Adrenal gland (tissue), 9 donors: ENCODE measurements at regions not wholly inside any gene's neighbourhood (a gene's known extent, or its start where the extent isn't known, plus 50 kb on each side); places are given as distances from the start of the nearest gene placed in this dataset.
"Not testable (repeated sequence)": the region's sequence is repeated elsewhere in the genome, so short reads cannot be mapped to it uniquely, and the experiment has no call there.

Experiments used
- DNase-seq, 7 donors: peaks; one replicate each; pipeline ENCODE4 v3.0.0-alpha.2; 2019 to 2020
- H3K27ac ChIP-seq, 5 donors: fragments of 200-600 bp; sonication (generic) in 4 of 5; 1 replicate in 3 of 5; 2 replicates in 2 of 5; pipeline versions ENCODE4 v1.5.1 to v1.8.0; 2016 to 2020; ENCODE audit warnings: mild to moderate bottlenecking in 1 of 5
- H3K27me3 ChIP-seq: fragments of 200-600 bp; 2 replicates; pipeline ENCODE4 v1.8.0; 2021
- H3K36me3 ChIP-seq, 2 donors: fragments of 200-600 bp; replicated peaks in 1 of 2; 1 replicate in 1 of 2; 2 replicates in 1 of 2; pipeline versions ENCODE4 v1.5.1 to v1.8.0; 2018 to 2022
- H3K4me1 ChIP-seq, 2 donors: fragments of 200-600 bp; replicated peaks in 1 of 2; 1 replicate in 1 of 2; 2 replicates in 1 of 2; pipeline versions ENCODE4 v1.5.1 to v1.8.0; 2018 to 2021
- H3K4me3 ChIP-seq, 4 donors: fragments of 200-600 bp; sonication (generic) in 3 of 4; one replicate each; pipeline ENCODE4 v1.5.1; 2016 to 2018
- H3K9me3 ChIP-seq, 3 donors: fragments of 200-600 bp; sonication (generic) in 1 of 3; replicated peaks in 1 of 3; 1 replicate in 2 of 3; 2 replicates in 1 of 3; pipeline versions ENCODE4 v1.5.1 to v1.8.0; 2016 to 2021
- WGBS, 4 donors: extraction: QIAGEN DNeasy Blood & Tissue Kit in 2 of 4; methylation state at CpG; one replicate each; pipeline versions ENCODE4 v1.1.5 to v1.1.7; 2013 to 2017; 5-methylcytosine and 5-hydroxymethylcytosine counted together
- intact Hi-C, 2 donors: fragments of 100-400 bp; cut with DNase I; formaldehyde crosslinking; loops; one replicate each; pipeline versions ENCODE4 v1.14.1 to v1.15.0; 2022 to 2023
- donor health status: healthy with polysubstance abuse.
- donor health status: Bipolar disorder and iron deficiency.
- donor health status: DM: yes; HTN: yes; CAD: no.
- donor health status: DM: no; HTN: no; CAD: no.
- donor health status: DM: no; HTN: no; CAD: no.

DNA sequence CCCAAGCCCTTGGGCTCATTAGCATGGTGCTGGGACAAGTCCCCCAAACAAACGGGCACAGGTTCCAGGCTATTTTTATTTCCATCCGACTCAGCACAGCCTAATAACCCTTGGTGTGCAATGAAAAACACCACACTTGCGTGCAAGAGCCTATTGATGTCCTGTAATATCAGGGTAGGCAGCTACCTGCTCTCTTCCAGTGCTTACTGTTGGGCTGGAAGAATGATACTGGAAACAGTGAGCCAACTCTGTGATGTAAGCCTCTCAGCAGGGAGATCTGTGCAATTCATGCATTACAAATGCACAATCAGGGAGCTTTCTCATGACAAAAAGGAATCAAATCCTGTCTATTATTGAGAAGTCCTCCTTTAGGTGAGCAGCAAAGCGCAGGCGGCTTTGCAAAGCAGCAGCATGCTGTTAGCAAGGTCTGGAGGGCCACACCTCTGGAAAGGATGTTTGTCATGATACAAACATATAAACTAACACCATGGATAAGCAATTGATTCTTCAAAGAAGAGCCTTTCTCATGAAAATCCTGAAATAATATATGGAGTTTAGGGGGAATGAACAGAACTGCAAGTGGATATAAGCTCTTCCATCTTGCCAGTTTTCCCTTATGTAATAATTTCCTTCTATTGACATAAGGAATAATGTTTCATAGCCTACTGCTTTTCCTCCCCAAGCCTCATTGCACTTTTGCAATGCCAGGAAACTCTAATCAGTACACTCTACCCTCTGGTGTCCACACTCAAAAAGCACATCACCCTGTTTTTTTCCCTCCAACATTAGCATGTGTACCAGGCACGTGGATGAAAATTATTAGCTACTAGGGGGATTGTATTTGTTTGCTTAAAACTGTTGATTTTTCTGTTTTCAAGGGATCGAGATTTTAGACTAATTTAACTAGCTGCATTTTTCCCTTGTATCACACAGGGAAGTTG is 151.1 kb downstream of the ATP6V0E2 start:
- DNase-seq, H3K4me3 ChIP-seq, H3K27ac ChIP-seq, H3K4me1 ChIP-seq, H3K27me3 ChIP-seq, intact Hi-C loops, H3K9me3 ChIP-seq, H3K36me3 ChIP-seq: not testable (repeated sequence)
- WGBS, 4 donors: 81 to 89% (median 83%) methylated on average over 4 to 7 of the region's 7 CpGs

- H3K36me3 ChIP-seq, H3K9me3 ChIP-seq, H3K4me1 ChIP-seq, H3K27me3 ChIP-seq, intact Hi-C loops, H3K27ac ChIP-seq, H3K4me3 ChIP-seq, DNase-seq: not testable (repeated sequence)
- WGBS, 4 donors: 69 to 89% (median 85%) methylated on average over 7 of the region's 7 CpGs
Observed at GRCh38 chr7:150025802-150026201, 152.0 kb downstream of the ATP6V0E2 start.

DNA sequence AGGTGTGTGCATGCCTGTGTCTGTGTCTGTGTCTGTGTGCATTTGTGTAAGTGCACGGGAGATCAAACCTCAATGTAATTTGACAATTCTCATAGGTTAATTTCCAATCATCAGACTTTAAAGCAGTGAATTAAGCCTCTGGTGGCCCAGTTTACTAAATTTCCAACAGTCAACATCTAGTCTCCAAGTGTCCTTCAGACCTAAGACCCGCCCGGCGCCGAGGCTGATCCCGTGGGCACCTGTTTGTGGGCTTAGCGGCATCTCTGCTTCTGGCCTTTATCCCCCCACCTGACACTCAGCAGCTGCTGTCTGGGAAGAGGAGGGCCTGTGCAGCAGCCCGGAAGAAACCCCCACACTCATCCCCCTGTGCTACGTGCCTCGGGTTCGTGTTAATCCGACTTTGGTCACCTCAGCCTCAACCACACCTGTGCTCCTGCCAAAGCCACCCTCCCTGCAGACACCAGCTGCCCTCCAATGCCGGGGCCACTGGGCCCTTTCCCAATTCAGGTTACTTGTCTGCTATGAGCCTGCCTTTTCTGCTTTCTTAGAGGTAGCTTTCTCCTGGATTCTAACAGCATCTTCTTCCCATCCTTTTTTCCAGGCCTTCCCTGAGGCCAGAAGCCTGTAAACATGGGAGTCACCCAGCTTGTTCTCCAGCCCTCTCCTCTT is 154.7 kb downstream of the ATP6V0E2 start:
- H3K27ac ChIP-seq, H3K36me3 ChIP-seq, H3K27me3 ChIP-seq, intact Hi-C loops, H3K4me3 ChIP-seq, H3K9me3 ChIP-seq, H3K4me1 ChIP-seq, DNase-seq: not testable (repeated sequence)
- 77 to 94% (median 86%) methylated on average over 3 to 9 of the region's 13 CpGs for WGBS, 4 donors

- intact Hi-C loops, H3K27me3 ChIP-seq, H3K9me3 ChIP-seq, H3K36me3 ChIP-seq, H3K27ac ChIP-seq, H3K4me3 ChIP-seq, DNase-seq, H3K4me1 ChIP-seq: not testable (repeated sequence)
- WGBS, 4 donors: 89 to 100% (median 96%) methylated on average over 2 to 6 of the region's 6 CpGs
Observed at GRCh38 chr7:150029013-150029389, 155.2 kb downstream of the ATP6V0E2 start.

- H3K27ac ChIP-seq, intact Hi-C loops, H3K4me3 ChIP-seq, DNase-seq, H3K9me3 ChIP-seq, H3K4me1 ChIP-seq, H3K36me3 ChIP-seq, H3K27me3 ChIP-seq: not testable (repeated sequence)
- WGBS, 4 donors: 87 to 93% (median 89%) methylated on average over 3 of the region's 3 CpGs
Observed at GRCh38 chr7:150031733-150032132, 158.0 kb downstream of the ATP6V0E2 start.

DNA sequence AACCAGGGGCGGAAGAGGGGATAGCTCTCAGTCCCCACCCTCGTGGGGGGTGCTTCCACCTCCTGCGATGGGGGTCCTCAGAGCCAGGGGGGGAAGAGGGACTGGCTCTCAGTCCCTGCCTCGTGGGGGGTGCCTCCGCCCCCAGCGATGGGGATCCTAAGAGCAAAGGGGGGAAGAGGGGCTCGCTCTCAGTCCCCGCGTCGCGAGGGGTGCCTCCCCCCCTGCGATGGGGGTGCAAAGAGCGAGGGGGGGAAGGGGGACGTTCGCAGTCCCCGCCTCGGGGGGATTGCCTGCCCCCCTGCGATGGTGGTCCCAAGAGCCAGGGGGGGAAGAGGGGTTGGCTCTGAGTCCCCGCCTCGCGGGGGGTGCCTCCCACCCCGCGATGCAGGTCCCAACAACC is 159.9 kb downstream of the ATP6V0E2 start:
- DNase-seq, intact Hi-C loops: not testable (repeated sequence)
- 89 to 91% methylated on average over 21 to 22 of the region's 23 CpGs; no CpG with 5 or more reads in 2 of the 4 donors for WGBS, 4 donors

GRCh38 chr7:150035769-150036168 is 162.0 kb downstream of the ATP6V0E2 start:
- intact Hi-C loops, H3K27ac ChIP-seq, H3K36me3 ChIP-seq, DNase-seq, H3K9me3 ChIP-seq, H3K4me3 ChIP-seq, H3K4me1 ChIP-seq, H3K27me3 ChIP-seq: not testable (repeated sequence)
- WGBS, 4 donors: 95 to 98% methylated on average over 8 to 20 of the region's 21 CpGs; no CpG with 5 or more reads in 2 of the 4 donors

More for the DNA sequence above, 159.9 kb downstream of the ATP6V0E2 start:
- not testable (repeated sequence) for H3K27me3 ChIP-seq, H3K9me3 ChIP-seq, H3K36me3 ChIP-seq, H3K27ac ChIP-seq, H3K4me1 ChIP-seq, H3K4me3 ChIP-seq

DNA sequence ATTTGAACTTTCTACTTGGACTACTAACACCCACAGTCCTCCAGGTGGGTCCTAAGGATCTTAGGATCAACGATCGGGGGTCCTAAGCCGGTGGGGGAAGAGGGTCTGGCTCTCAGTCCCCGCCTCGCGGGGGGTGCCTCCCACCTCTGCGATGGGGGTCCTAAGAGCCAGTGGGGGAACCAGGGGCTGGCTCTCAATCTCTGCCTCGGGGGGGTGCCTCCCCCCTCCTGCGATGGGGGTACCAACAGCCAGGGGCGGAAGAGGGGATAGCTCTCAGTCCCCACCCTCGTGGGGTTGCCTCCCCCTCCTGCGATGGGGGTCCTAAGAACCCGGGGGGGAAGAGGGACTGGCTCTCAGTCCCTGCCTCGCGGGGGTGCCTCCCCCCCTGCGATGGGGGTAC is 165.3 kb downstream of the ATP6V0E2 start:
- H3K4me1 ChIP-seq, H3K36me3 ChIP-seq, H3K9me3 ChIP-seq, H3K27ac ChIP-seq, H3K4me3 ChIP-seq, intact Hi-C loops, DNase-seq, H3K27me3 ChIP-seq: not testable (repeated sequence)
- WGBS, 4 donors: 78 to 100% (median 84%) methylated on average over 3 to 14 of the region's 16 CpGs; no CpG with 5 or more reads in 1 of the 4 donors

DNA sequence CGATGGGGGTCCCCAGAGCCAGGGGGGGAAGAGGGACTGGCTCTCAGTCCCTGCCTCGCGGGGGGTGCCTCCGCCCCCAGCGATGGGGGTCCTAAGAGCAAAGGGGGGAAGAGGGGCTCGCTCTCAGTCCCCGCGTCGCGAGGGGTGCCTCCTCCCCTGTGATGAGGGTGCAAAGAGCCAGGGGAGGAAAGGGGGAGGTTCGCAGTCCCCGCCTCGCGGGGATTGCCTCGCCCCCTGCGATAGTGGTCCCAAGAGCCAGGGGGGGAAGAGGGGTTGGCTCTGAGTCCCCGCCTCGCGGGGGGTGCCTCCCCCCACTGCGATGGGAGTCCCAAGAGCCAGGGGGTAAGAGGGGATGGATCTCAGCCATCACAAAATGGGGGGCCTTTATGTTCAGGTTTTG is 168.5 kb downstream of the ATP6V0E2 start:
- H3K27ac ChIP-seq, H3K4me3 ChIP-seq, intact Hi-C loops, H3K36me3 ChIP-seq, H3K4me1 ChIP-seq, H3K27me3 ChIP-seq, DNase-seq, H3K9me3 ChIP-seq: not testable (repeated sequence)
- 83 to 88% methylated on average over 9 to 12 of the region's 20 CpGs; no CpG with 5 or more reads in 2 of the 4 donors for WGBS, 4 donors

DNA sequence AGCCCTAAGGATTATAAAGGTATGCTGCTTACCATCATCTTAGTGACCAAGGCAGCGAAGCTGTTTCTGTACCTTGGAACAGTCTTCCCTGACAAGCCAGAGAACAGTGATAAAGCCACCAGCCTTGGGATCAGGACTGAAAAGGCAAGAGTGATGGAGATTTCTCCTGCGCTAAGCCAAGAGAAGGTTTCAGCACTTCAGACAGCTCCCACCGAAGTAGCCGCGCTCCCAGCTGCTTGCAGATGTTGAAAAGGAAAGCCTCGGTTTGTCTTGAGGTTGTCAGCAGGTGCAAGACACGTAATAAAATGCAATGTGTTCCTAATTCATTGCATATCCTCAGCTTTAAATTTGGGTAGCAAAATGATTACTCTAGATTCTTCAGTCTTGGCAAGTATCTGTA is 171.0 kb downstream of the ATP6V0E2 start:
- 27 to 57% (median 34%) methylated on average over 7 of the region's 7 CpGs for WGBS, 4 donors
- H3K4me3 ChIP-seq, H3K36me3 ChIP-seq, H3K9me3 ChIP-seq, intact Hi-C loops, DNase-seq, H3K27ac ChIP-seq, H3K27me3 ChIP-seq, H3K4me1 ChIP-seq: not testable (repeated sequence)
